Choroid plexus epithelial cell (primary cell): ENCODE measurements at regions not wholly inside any gene's neighbourhood (a gene's known extent, or its start where the extent isn't known, plus 50 kb on each side); places are given as distances from the start of the nearest gene placed in this dataset.

ENCODE experiments used
- DNase-seq: peaks from one replicate; pipeline ENCODE4 v3.0.0-alpha.2; 2010; ENCODE audit warnings: low read depth
- H3K4me3 ChIP-seq: 2 replicates; pipeline ENCODE4 v1.5.1; 2011; ENCODE audit warnings: low read depth, mild to moderate bottlenecking, control low read depth, low read length, moderate library complexity
- CTCF ChIP-seq: conservative IDR thresholded peaks from 2 replicates; pipeline ENCODE4 v1.5.1; 2011; ENCODE audit warnings: low read depth, mild to moderate bottlenecking, control low read depth, inconsistent platforms, low read length, moderate library complexity

- no peak for TF ChIP-seq CTCF
- no peak for DNase-seq
Measured at GRCh38 chr2:239488125-239488524, 87.3 kb upstream of the HDAC4 start.

GRCh38 chr2:239487272-239487671 is 86.5 kb upstream of the HDAC4 start:
- no peak for DNase-seq

More at GRCh38 chr2:239488125-239488524, 87.3 kb upstream of the HDAC4 start:
- H3K4me3 ChIP-seq: no peak overlapping the region

GRCh38 chr2:239485622-239486021 is 84.8 kb upstream of the HDAC4 start:
- H3K4me3 ChIP-seq: no peak overlapping the region
- no peak for TF ChIP-seq CTCF
- no peak for DNase-seq

More at GRCh38 chr2:239487272-239487671, 86.5 kb upstream of the HDAC4 start:
- no peak overlapping the region for H3K4me3 ChIP-seq
- TF ChIP-seq CTCF: no peak

- no peak overlapping the region for H3K4me3 ChIP-seq
- DNase-seq: no peak
- no peak for TF ChIP-seq CTCF
Measured at GRCh38 chr2:239484571-239485355, 83.9 kb upstream of the HDAC4 start.

- no peak for DNase-seq
- no peak overlapping the region for H3K4me3 ChIP-seq
- TF ChIP-seq CTCF: no peak
Measured at GRCh38 chr2:239482778-239483712, 82.2 kb upstream of the HDAC4 start.

GRCh38 chr2:239479471-239479870 is 78.7 kb upstream of the HDAC4 start:
- TF ChIP-seq CTCF: no peak

More at GRCh38 chr2:239479471-239479870, 78.7 kb upstream of the HDAC4 start:
- no peak for DNase-seq
- no peak overlapping the region for H3K4me3 ChIP-seq
